ENCODE measurements at regions not wholly inside any gene's neighbourhood (a gene's known extent, or its start where the extent isn't known, plus 50 kb on each side); places are given as distances from the start of the nearest gene placed in this dataset.
"Not testable (repeated sequence)": the region's sequence is repeated elsewhere in the genome, so short reads cannot be mapped to it uniquely, and the experiment has no call there.

DNA sequence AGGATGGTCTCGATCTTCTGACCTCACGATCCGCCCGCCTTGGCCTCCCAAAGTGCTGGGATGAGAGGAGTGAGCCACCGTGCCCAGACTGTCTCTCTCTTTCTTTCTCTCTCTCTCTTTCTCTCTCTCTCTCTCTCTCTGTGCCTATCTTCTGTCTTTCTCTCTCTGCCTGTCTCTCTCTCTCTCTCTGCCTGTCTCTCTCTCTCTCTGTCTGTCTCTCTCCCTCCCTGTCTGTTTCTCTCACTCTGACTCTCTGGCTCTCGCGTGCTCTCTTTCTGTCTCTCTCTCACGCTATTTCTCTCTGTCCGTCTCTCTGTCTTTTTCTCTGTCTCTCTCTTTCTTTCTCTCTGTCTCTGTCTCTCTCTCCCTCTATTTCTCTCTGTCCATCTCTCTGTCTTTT lies 3911.2 kb upstream of the OR11H1 start:
- DNase-seq (ENCODE audit: low read depth): no peak
- H3K4me3 ChIP-seq (ENCODE audit: low read depth, low read length): no peak overlapping the region
- TF ChIP-seq, protein P1, sequence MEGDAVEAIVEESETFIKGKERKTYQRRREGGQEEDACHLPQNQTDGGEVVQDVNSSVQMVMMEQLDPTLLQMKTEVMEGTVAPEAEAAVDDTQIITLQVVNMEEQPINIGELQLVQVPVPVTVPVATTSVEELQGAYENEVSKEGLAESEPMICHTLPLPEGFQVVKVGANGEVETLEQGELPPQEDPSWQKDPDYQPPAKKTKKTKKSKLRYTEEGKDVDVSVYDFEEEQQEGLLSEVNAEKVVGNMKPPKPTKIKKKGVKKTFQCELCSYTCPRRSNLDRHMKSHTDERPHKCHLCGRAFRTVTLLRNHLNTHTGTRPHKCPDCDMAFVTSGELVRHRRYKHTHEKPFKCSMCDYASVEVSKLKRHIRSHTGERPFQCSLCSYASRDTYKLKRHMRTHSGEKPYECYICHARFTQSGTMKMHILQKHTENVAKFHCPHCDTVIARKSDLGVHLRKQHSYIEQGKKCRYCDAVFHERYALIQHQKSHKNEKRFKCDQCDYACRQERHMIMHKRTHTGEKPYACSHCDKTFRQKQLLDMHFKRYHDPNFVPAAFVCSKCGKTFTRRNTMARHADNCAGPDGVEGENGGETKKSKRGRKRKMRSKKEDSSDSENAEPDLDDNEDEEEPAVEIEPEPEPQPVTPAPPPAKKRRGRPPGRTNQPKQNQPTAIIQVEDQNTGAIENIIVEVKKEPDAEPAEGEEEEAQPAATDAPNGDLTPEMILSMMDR (IDR thresholded peaks at IDR 0.05; ENCODE audit: insufficient read depth, low read depth, low read length): no peak

DNA sequence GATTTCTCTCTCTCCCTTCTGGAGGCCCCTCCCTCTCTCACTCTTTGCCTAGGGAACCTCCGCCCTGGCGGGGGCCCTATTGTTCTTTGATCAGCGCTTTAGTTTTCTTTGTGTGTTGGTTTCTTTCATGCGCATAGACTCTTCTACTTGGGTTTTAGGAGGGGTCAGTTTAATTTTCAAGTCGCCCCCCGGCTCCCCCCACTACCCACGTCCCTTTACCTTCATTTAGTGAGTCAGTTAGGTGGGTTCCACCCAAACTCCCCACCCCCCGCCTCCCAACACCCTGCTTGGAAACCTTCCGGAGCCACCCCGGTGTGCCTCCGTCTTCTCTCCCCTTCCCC lies 3909.7 kb upstream of the OR11H1 start:
- not testable (repeated sequence) for H3K4me3 ChIP-seq (ENCODE audit: low read depth, low read length); DNase-seq (ENCODE audit: low read depth)

DNA sequence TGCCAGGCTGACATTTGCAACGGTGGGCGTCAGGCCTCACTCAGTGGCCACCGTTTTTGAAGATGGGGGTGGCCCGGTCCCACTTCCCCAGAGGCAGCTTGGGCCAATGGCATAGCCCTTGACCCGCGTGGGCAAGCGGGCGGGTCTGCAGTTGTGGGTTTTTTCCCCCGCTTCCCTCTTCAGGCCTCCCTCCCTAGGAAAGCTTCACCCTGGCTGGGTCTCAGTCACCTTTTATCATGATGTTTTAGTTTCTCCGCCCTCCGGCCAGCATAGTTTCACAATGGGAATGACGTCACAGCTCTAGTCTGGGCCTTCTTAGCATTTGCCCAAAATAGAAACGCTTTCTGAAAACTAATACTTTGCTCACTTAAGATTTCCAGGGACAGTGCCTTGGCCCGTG lies 3909.3 kb upstream of the OR11H1 start:
- DNase-seq (ENCODE audit: low read depth): not testable (repeated sequence)

DNA sequence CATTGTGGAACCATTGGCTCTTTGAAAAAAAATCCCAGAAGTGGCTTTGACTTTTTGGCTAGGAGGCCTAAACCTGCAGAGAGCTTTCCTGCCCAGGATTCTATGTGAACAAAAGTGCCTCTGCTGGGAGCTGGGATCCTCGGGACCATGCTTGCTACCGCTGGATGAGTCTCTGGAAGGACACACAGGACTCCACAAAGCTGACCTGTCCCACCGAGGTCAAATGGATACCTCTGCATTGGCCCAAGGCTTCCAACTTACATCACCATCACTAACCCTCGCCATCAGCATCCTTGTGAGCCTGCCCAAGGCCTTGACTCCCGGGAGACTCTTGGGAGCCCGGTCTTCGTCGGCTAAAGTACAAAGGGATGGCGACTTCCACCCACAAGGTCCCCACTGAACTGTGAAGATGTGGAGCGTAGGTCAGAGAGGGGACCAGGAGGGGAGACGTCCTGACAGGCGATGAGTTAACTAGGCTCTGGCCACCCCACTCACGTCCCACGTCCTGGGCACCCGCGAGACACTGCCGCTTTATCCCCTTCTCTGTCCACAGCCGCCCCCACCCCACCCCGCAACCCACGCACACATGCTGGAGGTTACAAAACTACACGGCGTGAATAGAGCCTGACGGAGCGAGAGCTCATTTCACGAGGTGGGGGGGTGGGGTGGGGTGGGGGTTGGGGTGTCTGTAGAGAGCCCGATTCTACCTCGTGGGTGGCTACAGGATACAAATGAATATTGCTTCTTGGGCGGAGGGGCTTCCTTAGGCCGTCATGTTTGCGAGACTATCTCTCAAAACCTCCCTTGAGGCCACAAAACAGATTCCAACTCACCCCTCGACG lies 3906.8 kb upstream of the OR11H1 start:
- not testable (repeated sequence) for H3K4me3 ChIP-seq (ENCODE audit: low read depth, low read length); DNase-seq (ENCODE audit: low read depth)

More for the DNA sequence above, 3909.3 kb upstream of the OR11H1 start:
- not testable (repeated sequence) for H3K4me3 ChIP-seq (ENCODE audit: low read depth, low read length)

DNA sequence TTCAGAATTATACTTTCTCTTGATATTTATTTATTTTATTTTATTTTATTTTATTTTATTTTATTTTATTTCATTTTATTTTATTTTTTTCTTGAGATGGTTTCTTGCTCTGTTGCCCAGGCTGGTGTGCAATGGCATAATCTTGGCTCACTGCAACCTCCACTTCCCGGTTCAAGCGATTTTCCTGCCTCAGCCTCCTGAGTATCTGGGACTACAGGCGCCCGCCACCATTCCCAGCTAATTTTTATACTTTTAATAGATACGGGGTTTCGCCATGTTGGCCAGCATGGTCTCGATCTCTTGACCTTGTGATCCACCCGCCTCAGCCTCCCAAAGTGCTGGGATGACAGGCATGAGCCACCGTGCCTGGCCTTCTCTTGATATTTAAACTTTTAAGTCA lies 3905.2 kb upstream of the OR11H1 start:
- H3K4me3 ChIP-seq (ENCODE audit: low read depth, low read length); DNase-seq (ENCODE audit: low read depth): not testable (repeated sequence)

DNA sequence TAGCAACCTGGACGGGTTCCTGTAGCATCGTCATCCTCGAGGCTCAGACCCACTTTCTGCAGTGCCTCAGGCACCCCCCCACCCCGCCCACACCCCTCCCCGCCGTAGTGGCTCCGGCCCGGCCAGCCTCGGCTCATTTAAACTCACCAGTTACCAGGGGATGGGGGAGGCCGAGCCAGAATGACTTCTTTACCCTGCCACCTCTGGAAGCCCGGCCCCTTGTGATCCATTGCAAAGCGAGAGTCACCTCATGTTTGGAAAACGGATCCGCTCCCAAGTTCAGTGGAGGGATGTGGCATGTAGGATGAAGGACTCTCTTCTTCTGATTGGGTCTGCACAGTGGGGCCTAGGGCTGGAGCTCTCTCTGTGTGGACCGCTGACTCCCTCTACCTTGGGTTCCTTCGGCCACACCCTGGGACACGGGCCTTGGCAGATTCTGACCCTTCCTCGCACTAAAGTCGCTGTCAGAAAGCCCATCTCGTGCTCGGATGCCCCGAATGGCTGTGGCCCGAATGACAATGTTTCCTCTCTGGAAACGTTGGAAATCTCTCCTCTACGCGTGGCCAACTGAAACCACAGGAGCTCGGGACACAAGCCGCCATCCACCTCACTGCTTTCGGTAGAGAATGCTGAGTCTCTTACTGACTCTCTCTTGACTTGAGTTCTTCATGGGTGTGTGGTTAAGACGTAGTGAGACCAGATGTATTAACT lies 3902.1 kb upstream of the OR11H1 start:
- not testable (repeated sequence) for H3K4me3 ChIP-seq (ENCODE audit: low read depth, low read length); DNase-seq (ENCODE audit: low read depth)

DNA sequence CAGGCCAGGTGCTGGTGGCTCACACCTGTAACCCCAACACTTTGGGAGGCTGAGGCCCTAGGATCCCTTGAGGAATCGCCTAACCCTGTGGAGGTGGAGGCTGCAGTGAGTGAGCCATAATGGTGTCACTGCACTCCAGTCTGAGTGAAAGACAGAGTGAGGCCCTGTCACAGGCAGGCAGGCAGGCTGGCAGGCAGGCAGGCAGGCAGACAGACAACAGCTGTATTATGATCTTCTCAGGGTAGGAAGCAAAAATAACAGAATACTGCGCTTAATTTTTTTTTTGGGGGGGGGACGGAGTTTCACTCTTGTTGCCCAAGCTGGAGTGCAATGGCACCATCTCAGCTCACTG lies 3901.6 kb upstream of the OR11H1 start:
- no peak overlapping the region for H3K4me3 ChIP-seq (ENCODE audit: low read depth, low read length)
- no peak for DNase-seq (ENCODE audit: low read depth)
- TF ChIP-seq, protein P1 (IDR thresholded peaks at IDR 0.05; ENCODE audit: insufficient read depth, low read depth, low read length): no peak

DNA sequence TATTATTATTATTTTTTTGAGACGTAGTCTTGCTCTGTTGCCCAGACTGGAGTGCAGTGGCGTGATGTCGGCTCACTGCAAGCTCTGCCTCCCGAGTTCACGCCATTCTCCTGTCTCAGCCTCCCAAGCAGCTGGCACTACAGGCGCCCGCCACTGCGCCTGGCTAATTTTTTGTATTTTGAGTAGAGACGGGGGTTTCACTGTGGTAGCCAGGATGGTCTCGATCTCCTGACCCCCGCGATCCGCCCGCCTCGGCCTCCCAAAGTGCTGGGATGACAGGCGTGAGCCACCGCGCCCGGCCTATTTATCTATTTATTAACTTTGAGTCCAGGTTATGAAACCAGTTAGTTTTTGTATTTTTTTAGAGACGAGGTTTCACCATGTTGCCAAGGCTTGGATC lies 3901.0 kb upstream of the OR11H1 start:
- not testable (repeated sequence) for DNase-seq (ENCODE audit: low read depth); H3K4me3 ChIP-seq (ENCODE audit: low read depth, low read length)

DNA sequence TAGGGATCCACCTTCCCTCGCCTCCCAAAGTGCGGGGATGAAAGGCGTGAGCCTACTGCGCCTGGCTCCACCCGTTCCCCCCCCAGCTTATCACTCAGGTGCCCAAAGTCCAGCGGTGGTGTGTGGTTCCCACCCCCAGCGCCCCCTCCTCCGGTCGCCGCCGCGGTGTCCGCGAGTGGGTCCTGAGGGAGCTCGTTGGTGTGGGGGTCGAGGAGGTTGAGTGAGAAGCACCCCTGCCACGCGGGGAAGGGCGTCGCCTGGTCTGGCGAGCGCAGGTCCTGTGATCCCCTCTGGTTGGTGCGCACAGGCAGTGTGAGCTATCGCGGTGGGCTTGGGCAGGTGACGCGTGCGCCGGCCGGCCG lies 3900.6 kb upstream of the OR11H1 start:
- H3K4me3 ChIP-seq (ENCODE audit: low read depth, low read length): no peak overlapping the region
- TF ChIP-seq, protein P1 (IDR thresholded peaks at IDR 0.05; ENCODE audit: insufficient read depth, low read depth, low read length): no peak
- no peak for DNase-seq (ENCODE audit: low read depth)

DNA sequence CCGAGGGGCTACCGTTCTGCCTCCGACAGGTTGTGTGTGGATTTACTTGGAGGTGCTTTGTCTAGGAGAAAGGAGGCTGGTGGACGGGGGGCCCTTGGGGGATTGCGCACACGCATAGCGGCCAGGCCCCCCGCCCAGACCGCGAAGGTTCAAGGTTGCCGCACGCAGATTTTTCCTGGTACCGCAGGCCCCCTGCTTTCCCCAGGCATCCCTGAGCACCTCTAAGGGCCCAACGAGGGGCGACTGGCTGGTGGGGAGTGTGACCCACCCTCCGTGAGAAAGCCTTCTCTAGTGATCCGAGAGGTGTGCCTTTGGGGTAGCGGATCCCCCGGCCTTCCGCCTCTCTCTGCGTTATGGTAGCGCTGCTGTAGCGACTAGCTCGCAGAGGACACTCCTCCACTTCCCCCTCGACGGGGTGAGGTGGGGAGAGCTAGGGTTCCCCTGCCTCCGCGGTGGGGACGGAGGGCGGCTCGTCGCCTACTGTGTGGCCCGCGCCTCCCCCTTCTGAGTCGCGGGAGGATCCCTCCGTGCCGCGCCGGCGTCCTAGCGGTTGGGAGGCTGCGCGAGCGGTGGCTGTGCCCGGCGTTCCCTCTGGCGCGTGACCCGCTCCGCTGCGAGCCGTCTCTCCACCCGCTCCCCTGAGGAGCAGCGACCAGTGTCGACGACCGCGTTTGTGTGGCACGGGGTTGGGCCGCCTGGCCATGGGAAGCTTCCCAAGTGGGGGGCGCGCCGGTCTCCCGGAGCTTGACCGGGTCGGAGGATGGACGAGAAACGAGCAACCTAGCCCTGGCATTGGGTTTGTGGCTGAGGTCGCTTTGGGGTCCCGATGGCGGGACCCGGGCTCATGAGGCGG lies 3900.0 kb upstream of the OR11H1 start:
- no peak overlapping the region for H3K4me3 ChIP-seq (ENCODE audit: low read depth, low read length)
- no peak for DNase-seq (ENCODE audit: low read depth)
- TF ChIP-seq, protein P1 (IDR thresholded peaks at IDR 0.05; ENCODE audit: insufficient read depth, low read depth, low read length): no peak
